ENCODE measurements at regions not wholly inside any gene's neighbourhood (a gene's known extent, or its start where the extent isn't known, plus 50 kb on each side); places are given as distances from the start of the nearest gene placed in this dataset.

GRCh38 chr11:10365045-10365444 is 60.2 kb downstream of the ADM start:
- CTCF ChIA-PET = interaction anchor here (1.6 kb wide), 2 partner anchors 14 to 55 kb away, joined by 6 to 12 read pairs; no protein-coding TSS in a partner anchor
- Histone ChIP-seq H4K91ac (ENCODE audit: insufficient read depth, low read depth, low read length) (no peak overlapping the region; the same call in 1 of the 2 replicates), H4K5ac (ENCODE audit: low read depth, low read length) (no peak overlapping the region), H3K9ac (ENCODE audit: low read depth, low read length) (no peak overlapping the region), H3K4me1 (ENCODE audit: control insufficient read depth, insufficient read depth, low read length) (peaks cover 2% of the 10 kb centered on the region), H3K27me3 (ENCODE audit: control insufficient read depth, insufficient read depth, low read length) (no peaks in the 10 kb centered on the region), H3K79me1 (ENCODE audit: low read depth in 1 of 2, low read length in 2 of 2) (0 out of 4 replicates have a peak, but pooled peaks cover 0 to 8% of the 10 kb centered on the region in 2 experiments), H3K23ac (ENCODE audit: low read depth, low read length) (no peak overlapping the region), H3K9me1 (ENCODE audit: insufficient read depth, low read length) (peaks cover 4% of the 10 kb centered on the region; the same call in 1 of the 2 replicates), H4K20me1 (ENCODE audit: insufficient read depth, low read length) (no peaks in the 10 kb centered on the region), H3K4me2 (ENCODE audit: low read depth, low read length) (no peak overlapping the region), H2AFZ (replicated peaks; ENCODE audit: low read length, poor library complexity) (no peak overlapping the region), H3K27ac (ENCODE audit: insufficient read depth, low read length) (no peak overlapping the region), H2BK120ac (ENCODE audit: low read depth, low read length) (no peak overlapping the region), H3K18ac (ENCODE audit: low read depth, low read length) (0 out of 2 replicates have a peak overlapping the region, but pooled peaks have one; percentile 46), H3K14ac (replicated peaks; ENCODE audit: low read depth, low read length) (no peak overlapping the region), H2AK9ac (replicated peaks; ENCODE audit: low read depth, low read length, poor library complexity) (peak overlapping the region; percentile 63), H2BK15ac (ENCODE audit: low read depth, low read length) (peak overlapping the region; percentile 71; the same call in 1 of the 3 replicates), H4K8ac (ENCODE audit: low read depth in 2 of 2, low read length in 2 of 2) (no peak overlapping the region), H3K4ac (ENCODE audit: low read depth, low read length) (peak overlapping the region; percentile 56; the same call in 1 of the 2 replicates), H3K9me3 (ENCODE audit: control insufficient read depth, insufficient read depth, low read length) (no peaks in the 10 kb centered on the region), H3K56ac (ENCODE audit: extremely low read depth, insufficient read depth, low read length) (no peak overlapping the region), H2BK5ac (ENCODE audit: low read depth, low read length, poor library complexity, severe bottlenecking) (no peak overlapping the region), H3K4me3 (ENCODE audit: insufficient read depth, low read depth, low read length) (no peak overlapping the region), H2BK20ac (ENCODE audit: low read depth, low read length) (peak overlapping the region; percentile 23), H3K36me3 (ENCODE audit: control insufficient read depth, insufficient read depth, low read length) (no peaks in the 10 kb centered on the region), H2AK5ac (ENCODE audit: low read depth, low read length) (peak overlapping the region; percentile 70; the same call in 1 of the 2 replicates)
- intact Hi-C loops (cut with micrococcal nuclease) (loop anchor here (5.0 kb wide), 1 partner anchor 38 kb away; no protein-coding TSS in a partner anchor), dilution Hi-C loops (cut with HindIII; ENCODE audit: low sequenced_read_pairs, unreplicated experiment) (no loop called here), in situ Hi-C loops (cut with MboI; ENCODE audit: low sequenced_read_pairs) (no loop called here)
- BruUV-seq (replicated peaks) = no TSS peak
- POLR2A ChIA-PET (ENCODE audit: unreplicated experiment) = interaction anchor here (0.5 kb wide), 1 partner anchor 59 kb away, joined by 5 read pairs; no protein-coding TSS in a partner anchor
- TF ChIP-seq CEBPB (IDR thresholded peaks at IDR 0.05; ENCODE audit: low read depth, low read length) (no peak), MAFK (IDR thresholded peaks at IDR 0.05; ENCODE audit: low read depth, low read length) (no peak), RCOR1 (IDR thresholded peaks at IDR 0.05; ENCODE audit: insufficient replicate concordance, low read length) (no peak), SMC3 (IDR thresholded peaks at IDR 0.05; ENCODE audit: low read depth, low read length) (no peak), RFX5 (IDR thresholded peaks at IDR 0.05; ENCODE audit: low read depth, low read length) (no peak), CHD1 (IDR thresholded peaks at IDR 0.05; ENCODE audit: low read depth, low read length) (no peak), FOS (IDR thresholded peaks at IDR 0.05; ENCODE audit: low read depth, low read length) (no peak), RAD21 (IDR thresholded peaks at IDR 0.05; ENCODE audit: low read length) (no peak), NFE2L2 (IDR thresholded peaks at IDR 0.05; ENCODE audit: low read depth, low read length) (no peak)
- ATAC-seq (ENCODE audit: low read depth) (no peak), DNase-seq (no peak)
- 100% methylated on average over 1 of the region's 5 CpGs; no CpG with 5 or more reads in 1 of the 2 experiments for WGBS, 2 experiments (ENCODE audit: extremely low coverage in 2 of 2, insufficient read length in 1 of 2)

All from IMR-90 (cell line).